HG03139 (cell line): ENCODE measurements at regions not wholly inside any gene's neighbourhood (a gene's known extent, or its start where the extent isn't known, plus 50 kb on each side); places are given as distances from the start of the nearest gene placed in this dataset.

Experiments
- ATAC-seq: cut with Tn5 transposase; IDR thresholded peaks from one replicate; pipeline ENCODE4 v1.9.1; 2021; ENCODE audit not compliant: unreplicated experiment

DNA sequence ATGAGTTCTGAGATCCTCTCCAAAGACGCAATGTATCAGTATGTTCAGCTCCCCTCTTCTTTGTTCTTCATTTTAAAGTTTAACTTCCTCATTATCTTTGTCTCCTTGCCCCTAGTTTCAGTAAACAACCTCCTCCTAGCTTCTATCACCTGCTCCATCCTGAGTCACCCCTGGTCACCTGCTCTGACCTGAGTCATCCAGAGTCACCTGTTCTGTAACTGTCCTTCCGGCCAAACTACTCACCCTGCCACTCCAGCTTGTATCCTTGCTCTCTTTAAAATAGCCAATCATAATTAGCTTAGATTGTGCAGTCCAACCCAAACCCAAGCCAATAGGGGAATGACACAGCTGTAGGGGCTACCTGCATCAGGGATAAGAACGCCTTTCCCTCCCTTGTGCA is 332.0 kb downstream of the OLFM3 start:
- no peak for ATAC-seq

DNA sequence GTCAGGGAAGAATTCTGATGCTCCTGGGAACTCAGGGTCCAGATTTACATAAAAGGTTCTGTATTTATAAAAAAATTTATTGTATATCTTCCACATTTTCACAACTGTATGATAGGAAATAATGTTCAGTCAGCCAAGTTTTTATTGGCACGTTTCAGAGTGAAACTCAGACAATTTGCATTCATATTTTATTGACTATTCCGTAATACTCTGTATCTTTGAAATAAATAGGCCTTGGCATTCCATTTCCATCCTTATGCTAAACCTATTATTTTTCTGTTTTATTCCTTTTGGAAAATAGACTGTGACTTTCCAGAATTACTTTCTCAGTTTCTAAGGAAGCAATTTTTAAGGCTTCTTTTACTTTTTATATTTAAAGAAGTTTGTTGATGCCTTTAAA is 329.0 kb downstream of the OLFM3 start:
- no peak for ATAC-seq

DNA sequence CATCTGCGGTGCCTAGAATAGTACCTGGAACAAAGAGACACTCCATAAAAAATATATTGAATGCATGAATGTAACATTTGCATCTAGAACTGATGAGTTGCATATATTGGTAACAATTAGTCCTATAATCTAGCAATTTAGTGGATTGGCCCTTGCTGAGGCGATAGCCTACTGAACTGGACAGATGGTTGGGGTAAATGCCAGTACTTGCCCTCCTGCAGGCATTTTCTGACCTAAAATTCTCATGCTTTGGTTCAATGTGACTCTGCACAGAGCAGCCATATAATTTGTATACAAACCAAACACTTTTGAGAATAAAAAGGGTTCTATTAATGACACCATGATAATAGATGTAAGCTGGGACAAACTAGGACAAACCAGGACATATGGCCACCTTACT is 313.6 kb downstream of the OLFM3 start:
- no peak for ATAC-seq

DNA sequence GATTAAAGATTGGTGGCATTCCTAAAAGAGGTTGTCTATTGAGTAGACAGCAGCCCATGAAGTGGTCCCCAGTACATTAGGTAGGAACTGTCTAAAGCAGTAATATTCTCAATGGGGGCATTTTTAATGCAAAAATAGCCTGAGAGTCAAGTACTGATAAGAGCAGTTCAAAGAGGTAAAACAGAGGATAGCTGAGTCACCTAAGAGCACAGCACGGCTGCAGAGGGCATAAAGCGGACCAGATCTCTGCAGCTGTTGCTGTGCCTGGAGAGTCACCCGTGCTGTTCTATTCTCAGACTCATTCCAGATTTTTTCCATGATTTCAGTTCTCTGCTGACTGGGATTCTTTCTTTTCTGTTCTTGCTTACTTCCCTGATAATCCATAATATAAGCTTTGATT is 313.2 kb downstream of the OLFM3 start:
- no peak for ATAC-seq

DNA sequence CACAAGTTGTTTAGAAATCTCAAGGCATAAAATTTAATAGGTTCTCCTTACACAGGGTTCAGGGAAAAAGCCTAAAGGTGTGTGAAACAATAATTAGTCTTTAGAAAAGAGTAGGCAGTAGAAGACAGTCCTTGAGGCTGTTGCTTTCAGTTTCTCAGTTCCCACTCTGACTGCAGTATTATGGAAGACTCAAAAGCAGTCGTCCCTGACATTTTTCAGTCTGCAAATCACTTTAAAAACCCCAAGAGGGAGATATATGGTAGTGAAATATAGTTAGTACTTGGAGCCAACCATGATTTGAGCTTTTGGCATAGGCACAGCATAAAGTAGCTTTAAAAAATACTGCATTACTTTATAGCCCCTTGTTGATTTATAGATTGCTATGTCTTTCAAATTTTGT is 299.7 kb downstream of the OLFM3 start:
- ATAC-seq, result no peak

DNA sequence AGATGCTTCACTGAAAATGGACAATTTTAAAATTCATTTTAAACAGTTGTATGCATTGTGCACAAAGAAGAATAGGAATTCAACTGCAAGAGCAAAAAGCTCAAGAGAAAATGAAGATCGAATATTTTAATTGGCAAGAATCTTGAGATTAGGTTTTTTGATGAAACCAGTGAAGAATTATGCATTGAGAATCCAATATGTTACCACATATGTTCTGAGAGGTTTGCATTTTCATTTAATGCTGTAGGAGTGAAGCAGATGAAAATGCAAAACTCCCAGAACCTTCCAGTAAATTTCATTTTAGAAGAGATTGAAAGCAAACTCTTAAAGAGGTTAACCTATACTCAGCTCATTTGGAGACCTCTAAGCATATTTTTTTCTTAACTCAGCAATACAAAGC is 298.0 kb downstream of the OLFM3 start:
- ATAC-seq, result no peak

DNA sequence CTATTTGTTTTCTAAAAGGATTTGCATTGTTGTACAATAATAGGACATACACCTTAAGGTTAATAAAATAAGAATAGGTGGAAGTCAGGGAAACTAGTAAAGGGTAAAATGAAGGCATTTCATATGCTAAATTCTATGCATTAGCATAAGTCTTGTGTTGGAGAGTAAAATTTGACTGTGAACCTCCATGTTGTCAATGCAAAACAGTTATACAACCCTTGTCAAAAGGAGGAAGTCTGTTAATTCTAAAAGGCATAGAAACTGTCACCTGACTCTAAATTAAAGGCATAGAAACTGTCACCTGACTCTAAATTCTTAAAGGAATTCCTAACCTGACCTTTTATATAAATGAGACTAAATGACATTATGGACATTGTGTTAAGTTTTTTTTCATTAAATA is 291.8 kb downstream of the OLFM3 start:
- ATAC-seq, result no peak

DNA sequence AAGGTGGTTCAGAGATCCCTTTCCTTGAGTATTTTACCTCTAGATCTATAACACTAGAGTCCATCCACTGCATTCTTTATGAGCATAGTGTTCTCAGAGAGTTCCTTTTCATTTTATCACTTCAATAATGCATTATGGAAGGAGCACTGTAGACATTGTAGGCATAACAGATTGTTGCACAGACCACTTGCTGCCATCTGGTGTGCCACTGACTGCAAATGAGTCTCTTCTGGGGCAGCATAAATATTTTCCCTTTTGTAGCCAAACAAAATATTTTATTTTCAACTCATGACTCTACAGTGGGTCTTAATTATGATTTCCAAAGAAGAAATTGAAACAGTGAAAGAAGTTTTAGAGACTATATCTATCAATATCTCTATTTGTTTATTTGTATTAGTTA is 290.4 kb downstream of the OLFM3 start:
- no peak for ATAC-seq

DNA sequence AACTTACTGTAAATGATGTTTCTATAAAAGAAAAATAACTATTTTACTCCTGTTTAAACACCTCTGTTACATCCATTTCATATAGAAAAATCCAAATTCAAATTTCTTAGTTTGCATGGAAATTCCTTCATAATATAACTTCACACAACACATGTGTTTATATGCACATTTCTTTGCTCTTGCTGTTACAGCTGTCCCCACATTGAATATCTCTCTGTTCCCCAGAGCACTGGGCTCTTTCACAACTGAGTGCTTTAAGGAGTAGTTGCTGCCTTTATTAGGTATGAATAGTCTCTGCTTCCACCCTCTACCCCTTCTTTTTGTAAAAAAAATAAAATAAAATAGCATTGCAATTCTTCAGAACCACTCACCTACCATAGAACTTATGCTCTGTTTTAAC is 287.0 kb downstream of the OLFM3 start:
- no peak for ATAC-seq

DNA sequence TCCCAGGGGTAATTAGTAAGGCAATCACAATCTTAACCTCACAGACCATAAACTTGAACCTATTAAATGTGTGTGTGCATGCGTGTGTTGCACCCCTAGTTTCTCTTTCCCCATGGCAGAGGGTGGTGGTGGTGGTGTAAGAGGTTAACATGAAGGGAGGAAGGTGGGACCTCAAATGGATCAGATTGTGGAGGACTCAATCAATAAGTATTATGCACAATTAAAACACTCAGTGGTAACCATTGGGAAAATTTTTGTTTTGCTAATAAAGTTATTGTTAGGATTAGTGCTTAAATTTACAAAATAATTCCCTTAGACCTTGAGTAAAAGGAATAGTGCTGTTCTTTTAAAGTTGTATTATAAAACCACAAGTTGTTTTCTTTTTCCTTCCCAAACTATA is 283.0 kb downstream of the OLFM3 start:
- ATAC-seq, result no peak

DNA sequence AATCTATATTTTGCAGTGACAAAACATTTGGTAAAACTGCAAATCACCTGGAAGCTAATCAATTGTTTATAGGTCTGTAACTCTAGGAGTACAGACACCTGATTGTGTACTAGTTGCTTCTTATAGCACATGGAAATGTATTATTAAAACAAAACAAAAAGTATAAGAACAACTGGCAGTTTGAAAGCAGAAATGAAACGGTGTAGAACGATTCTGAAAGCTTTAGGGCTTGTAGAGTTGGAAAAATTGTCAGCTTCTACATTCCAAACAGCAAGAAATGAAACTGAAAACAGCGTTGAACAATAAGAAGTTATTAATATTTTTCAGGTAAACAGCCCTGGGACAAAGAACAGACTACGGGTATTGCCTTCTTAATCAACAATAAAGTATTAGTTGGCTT is 273.3 kb downstream of the OLFM3 start:
- no peak for ATAC-seq

DNA sequence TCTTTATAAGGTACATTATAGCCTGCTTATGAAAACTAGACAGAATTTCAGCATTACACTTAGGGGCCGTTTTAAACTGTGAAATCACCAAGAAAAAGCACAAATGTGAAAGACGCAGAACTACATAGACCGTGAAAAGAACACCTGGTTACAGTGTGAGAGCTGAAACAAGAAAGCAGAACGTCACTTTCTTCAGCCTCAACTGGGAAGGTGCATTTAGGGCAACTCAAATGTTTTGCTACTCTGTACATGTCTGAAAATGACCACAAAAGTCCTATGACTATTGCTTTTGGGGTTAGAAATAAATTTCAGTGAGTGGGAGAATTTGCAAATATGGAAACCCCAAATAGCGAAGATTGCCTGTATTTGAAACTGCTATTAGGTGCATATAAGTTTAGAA is 268.7 kb downstream of the OLFM3 start:
- ATAC-seq, result no peak

DNA sequence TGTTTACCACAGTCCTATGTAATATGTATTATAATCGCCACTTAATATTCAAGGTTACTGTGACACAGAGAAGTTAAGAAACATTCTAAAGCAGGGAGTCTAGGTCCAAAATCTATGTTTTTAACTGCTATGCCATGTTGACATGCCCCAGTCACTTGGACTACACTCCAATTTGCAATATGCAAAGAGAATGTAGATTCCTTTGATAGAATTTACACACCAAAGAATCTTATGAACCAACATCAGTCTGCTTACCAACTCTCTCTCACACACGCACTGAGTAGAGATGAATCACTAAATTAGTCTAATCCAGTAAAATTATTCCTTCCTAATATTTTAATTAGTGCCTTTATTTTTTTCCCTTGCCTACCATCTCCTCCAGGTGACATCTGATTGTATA is 266.2 kb downstream of the OLFM3 start:
- ATAC-seq, result no peak

DNA sequence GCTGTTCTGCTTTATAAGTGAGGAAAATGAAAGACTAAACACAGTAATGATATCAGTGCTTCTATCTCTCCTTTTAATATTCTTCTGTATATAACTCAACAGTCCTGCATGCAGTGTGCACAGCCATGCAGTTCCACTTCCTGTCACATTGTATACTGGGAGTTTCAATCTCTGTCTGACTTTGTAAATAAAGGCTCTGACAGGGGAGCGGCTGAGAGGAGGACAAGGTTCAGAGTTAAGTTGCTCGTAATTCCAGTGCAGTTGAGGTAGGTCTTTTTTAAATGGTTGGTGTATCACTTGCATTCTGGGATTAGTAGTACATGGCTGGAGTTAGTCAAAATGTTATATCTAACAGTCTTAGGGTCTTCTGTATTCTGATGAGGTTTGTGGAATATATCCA is 264.5 kb downstream of the OLFM3 start:
- ATAC-seq, result no peak

DNA sequence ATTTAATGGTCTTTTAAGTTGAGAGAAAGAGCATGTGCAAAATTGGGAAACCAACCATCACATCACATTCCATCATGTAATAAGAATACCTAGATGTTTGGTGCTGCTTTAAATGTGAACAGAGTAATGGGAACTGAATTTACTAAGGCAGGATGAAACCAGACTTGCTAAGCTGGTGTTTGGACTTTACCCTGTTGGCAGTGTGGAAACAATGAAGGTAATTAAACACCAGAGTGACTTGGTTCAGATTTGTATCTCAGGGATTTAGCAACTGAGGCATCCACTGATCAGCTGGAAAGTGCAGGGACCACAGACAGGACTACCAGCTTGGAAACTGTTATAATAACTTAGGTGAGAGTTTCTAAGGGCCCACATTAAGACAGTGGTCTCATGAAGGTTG is 263.4 kb downstream of the OLFM3 start:
- no peak for ATAC-seq

DNA sequence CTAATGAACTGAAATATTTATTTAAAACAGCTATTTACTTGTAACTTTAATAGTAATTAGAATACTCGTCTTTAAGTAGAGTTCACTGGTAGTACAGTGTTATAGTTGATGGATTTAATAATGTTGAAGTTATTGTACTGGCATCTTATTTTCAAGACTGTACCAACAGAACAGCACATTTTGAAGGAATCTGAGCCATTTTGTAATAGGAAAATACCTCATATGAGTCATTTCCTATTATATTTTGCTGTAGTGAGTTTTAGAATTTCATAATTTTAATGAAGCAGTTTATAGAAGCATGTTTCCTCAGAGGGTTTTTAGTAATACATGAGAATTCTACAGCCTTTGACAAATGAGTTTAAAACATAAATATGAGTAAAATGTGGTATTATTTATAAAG is 258.3 kb downstream of the OLFM3 start:
- no peak for ATAC-seq

DNA sequence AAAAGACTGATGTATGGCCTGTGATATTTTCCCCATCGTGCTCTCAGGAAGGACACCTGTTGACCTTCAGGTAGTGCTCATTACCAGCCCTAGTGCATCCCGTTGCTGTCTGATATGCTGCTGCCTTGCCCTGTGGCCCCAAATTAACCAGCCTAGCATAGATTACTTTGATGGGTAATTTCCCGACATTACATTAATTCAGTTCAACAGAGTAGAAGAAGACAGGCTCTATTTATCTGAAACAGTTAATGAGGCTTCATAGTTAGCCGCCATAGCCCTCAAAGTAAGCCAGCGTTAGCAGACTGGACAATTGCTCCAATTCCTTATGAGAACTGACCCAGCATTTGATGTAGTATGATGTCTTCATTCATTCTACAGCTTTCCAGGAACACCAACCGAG is 257.6 kb downstream of the OLFM3 start:
- no peak for ATAC-seq

DNA sequence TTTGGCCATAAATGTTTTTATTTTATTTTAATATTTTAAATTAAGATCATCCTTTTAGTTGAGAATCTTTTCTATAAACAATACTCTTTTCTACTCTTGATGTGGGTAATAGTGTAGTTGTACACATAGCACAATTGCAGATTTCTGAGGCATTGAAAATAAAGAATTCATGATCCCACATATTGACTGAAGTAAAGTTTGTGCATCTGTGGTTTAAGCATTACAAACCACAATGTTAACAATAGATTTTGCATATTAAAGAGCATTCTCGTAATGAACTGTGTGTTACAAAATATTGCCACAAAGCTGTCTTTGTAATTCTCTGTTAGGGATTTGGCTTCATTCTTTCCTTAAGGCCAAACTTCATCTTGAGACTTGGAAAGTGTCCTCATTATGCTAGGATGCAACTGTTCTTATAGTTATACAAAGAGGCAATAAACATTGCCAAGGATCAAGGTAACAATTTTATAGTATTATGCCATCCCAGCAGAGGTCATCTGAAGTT is 256.8 kb downstream of the OLFM3 start:
- ATAC-seq, result no peak

DNA sequence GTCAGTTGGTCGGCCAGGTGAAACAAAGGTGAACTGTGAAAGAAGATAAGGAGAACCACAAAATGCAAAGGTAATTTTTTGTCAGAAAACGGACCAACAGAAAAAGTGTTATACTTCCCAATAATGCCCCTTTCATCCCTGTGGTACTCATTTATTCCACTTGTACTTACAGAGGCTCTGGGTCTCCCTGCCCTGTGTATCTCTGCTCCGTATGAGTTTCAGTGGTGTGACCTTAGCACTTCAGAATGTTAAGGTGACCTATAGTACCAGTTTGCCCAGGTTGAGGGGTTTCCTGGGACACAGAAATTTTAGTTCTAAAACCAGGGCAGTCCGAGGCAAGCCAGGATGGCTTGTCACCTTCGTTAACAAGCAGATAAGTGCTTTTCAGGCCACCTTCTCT is 254.8 kb downstream of the OLFM3 start:
- ATAC-seq, result no peak

DNA sequence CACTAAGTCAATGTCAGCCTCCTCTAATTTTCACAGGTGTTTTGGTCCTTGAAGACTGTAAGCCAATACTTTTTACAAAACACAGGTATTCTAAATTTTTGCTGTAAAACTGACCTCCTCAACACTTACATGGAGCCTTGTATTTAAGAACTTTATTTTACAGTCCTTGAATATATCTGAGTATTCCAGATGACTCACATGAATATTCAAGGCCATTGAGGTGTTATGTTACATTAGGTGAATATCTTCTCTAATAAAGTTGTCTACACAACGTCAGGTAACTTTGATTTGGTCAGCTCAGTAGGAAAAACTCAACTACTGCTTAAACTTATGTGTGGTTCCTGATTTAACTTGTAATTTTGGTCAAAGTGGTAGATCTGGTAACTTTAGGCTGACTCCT is 254.2 kb downstream of the OLFM3 start:
- no peak for ATAC-seq

DNA sequence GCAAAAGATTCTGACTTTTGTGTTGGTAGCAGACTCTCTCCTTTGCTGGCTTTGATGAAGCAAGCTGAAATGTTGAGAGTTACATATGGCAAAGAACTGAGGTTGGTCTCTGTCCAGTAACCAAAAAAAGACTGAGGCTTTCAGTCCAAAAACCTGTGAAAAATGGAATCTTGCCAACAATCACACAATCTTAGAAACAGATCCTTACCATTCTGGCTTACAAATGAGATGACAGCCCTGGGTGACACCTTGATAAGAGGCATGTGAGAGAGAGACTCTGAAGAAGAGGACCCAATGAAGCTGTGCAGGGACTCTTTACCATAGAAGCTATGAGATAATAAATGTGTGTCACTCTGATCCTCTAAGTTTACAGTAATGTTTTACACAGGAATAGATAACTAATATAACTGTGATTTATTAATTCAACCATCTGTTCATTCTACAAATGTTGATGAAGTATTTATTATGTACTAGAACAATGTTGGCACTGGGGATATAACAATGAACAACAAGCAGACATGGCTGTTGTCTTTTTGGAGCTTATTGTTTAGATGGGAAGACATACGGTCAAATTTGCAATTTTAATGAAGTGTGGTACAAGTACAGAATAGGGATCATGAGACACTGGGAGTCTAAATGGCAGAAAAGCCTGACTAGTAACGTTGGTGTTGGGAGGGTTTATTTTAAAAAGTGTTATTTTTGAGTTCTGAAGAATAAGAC is 251.0 kb downstream of the OLFM3 start:
- ATAC-seq, result no peak

DNA sequence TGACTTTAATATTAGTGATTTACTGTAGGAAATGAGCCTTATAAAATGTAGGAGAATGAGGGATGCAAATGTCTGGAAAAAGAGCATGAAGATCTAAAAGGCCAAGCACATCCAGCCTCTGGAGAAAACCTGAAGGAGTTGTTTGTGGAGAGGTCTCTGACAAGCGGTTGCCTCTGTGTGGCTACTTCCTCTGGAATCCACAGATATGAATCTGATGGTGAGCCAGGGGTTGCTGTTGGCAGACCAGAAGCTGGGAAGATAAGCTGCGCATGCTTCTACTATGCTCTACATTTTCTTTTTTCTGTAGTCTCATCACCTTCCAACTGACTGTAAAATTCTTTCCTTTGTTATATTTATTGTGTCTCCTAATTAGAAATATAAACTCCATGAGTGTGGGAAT is 248.6 kb downstream of the OLFM3 start:
- no peak for ATAC-seq
